ENCODE measurements at regions not wholly inside any gene's neighbourhood (a gene's known extent, or its start where the extent isn't known, plus 50 kb on each side); places are given as distances from the start of the nearest gene placed in this dataset.

DNA sequence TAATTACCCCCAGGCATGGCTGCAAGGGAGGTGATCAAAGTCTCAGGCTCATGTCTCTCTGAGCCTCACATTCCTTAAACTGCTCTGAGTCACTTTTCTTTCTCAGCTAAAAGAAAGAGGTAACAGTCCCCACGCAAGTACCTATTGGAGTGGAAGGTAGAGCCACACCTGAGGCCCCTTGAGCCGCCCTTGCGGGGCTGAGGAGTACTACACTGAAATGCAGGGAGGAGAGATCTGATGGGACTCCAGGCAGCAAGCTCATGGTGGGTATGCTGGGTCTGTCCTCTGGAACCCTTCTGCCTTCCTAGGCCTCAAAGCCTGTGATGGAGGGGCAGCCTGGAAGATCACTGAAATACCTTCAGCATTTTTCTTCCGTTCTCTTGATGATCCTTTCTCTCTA, 960.0 kb downstream of the DNAJB9 start:
- TF ChIP-seq GATA2 (IDR thresholded peaks at IDR 0.05; ENCODE audit: low read depth, low read length), result no peak
- no peak for TF ChIP-seq GATA3 (IDR thresholded peaks at IDR 0.05; ENCODE audit: low read depth, low read length)

All from SH-SY5Y (cell line).